ENCODE measurements at regions not wholly inside any gene's neighbourhood (a gene's known extent, or its start where the extent isn't known, plus 50 kb on each side); places are given as distances from the start of the nearest gene placed in this dataset.

DNA sequence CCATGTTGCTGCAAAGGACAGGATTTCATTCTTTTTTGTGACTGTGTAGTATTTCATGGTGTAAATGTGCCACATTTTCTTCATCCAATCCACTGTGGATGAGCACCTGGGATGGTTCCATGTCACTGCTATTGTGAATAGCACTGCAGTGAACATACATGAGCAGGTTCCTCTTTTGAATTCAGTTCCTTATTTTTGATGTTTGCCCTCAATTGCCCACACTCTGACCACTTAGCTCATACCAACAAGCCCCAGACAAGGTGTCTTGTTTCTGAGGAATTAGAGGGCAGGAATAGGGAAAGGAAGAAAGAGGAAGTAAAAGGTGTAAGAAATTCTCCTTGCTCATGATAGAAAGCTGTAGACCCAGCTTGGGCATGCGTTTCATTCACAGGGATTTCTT lies 244.2 kb upstream of the ZNF507 start:
- peaks cover 13% of the 10 kb centered on the region for H3K27me3 Mint-ChIP-seq
- DNase-seq = no peak
- H3K27ac Mint-ChIP-seq = no peak overlapping the region
- H3K36me3 Mint-ChIP-seq = no peaks in the 10 kb centered on the region
- no peaks in the 10 kb centered on the region for H3K4me1 Mint-ChIP-seq
- no peak overlapping the region for H3K4me3 Mint-ChIP-seq
- CTCF ChIA-PET = no interaction called here
- H3K9me3 Mint-ChIP-seq = peaks cover 7% of the 10 kb centered on the region

DNA sequence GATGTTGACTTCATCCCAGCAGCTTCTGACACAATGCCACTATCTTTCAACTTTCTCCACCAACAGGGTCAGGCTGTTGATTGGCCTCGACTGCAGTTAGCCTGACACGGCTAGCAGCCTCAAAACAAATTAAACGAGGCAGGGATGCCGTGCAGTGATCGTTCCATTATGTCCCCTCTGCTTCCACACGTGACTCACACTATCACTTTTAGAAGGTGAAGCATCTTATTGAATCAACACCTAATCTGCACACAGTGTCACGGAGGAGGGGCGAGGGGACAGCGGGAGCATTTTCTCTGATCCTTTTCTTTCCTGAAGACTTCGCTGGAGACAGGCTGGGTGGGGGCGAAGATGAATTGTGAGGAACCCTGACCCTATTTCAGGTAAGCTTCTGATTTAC lies 241.9 kb upstream of the ZNF507 start:
- CTCF ChIA-PET = no interaction called here
- Mint-ChIP-seq H3K9me3 (peaks cover 7% of the 10 kb centered on the region), H3K4me1 (no peaks in the 10 kb centered on the region), H3K36me3 (no peaks in the 10 kb centered on the region), H3K27me3 (peaks cover 13% of the 10 kb centered on the region), H3K4me3 (no peak overlapping the region), H3K27ac (no peak overlapping the region)
- DNase-seq = no peak

- H3K27ac Mint-ChIP-seq = no peak overlapping the region
- H3K4me1 Mint-ChIP-seq = no peaks in the 10 kb centered on the region
- peaks cover 7% of the 10 kb centered on the region for H3K9me3 Mint-ChIP-seq
- H3K27me3 Mint-ChIP-seq = peaks cover 13% of the 10 kb centered on the region
- CTCF ChIA-PET = no interaction called here
- H3K4me3 Mint-ChIP-seq = no peak overlapping the region
- H3K36me3 Mint-ChIP-seq = no peaks in the 10 kb centered on the region
- no peak for DNase-seq
These were observed 241.1 kb upstream of the ZNF507 start for GRCh38 chr19:32104153-32104849.

DNA sequence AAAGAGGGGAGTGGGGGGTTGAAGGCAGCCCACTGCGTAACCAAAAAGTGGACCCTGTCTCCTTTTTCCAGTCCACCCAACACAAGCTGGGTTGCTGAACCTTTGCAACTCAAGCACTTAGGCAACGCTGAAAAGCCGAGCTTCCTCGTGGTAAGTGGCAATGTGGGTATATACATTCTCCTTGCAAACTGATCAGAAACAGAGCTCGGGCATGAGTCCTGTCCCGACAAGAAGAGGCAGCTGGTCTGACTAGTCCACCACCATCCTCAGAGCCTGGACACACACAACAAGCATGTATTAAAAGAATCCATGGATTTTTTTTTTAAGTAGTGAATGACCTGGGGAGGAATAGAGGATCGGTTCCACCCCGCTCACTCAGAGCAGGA lies 240.6 kb upstream of the ZNF507 start:
- peaks cover 7% of the 10 kb centered on the region for H3K9me3 Mint-ChIP-seq
- CTCF ChIA-PET = no interaction called here

DNA sequence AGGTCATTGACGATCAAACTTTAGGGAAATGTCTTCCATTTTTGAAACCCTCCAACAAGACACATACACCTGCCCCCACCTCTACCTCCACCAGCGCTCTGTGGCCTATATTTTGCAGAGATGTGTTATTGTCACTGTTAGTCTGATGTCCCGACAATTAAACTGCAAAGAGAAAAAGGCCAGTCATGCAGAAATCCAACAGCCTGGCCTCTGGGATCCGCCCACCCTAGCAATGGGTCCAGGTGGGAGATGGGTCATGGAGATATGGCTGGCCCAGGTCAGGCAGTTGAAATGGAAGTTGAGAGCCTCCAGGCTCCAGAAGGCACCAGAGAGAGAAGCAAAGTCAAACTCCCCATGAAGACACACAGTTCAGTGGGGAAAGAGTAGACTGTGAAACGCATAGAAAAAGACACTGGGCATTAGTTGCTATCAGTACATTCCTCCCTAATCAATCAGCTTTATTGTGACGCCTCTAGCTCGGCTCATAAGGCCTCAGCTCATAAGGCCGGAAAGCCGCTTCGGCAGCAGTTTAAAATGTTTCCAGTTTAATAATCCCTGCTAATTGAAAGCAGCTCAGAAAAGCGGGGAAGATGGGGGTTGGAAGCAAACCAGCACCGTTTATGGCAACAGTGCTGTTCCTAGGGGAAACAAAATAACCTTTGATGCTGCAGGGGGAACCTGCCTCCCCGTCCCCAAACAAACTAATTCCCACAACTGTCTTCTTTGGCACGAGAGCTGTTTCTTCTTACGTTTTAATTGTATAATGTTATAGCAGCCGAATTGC lies 239.7 kb upstream of the ZNF507 start:
- Mint-ChIP-seq H3K27me3 (peaks cover 13% of the 10 kb centered on the region), H3K27ac (no peak overlapping the region), H3K4me3 (no peak overlapping the region), H3K4me1 (no peaks in the 10 kb centered on the region), H3K36me3 (no peaks in the 10 kb centered on the region), H3K9me3 (peaks cover 4% of the 10 kb centered on the region)
- DNase-seq = no peak
- CTCF ChIA-PET = no interaction called here

More for the DNA sequence above, 240.6 kb upstream of the ZNF507 start:
- H3K4me1 Mint-ChIP-seq = no peaks in the 10 kb centered on the region
- no peak overlapping the region for H3K27ac Mint-ChIP-seq
- no peaks in the 10 kb centered on the region for H3K36me3 Mint-ChIP-seq
- no peak for DNase-seq
- no peak overlapping the region for H3K4me3 Mint-ChIP-seq
- peaks cover 13% of the 10 kb centered on the region for H3K27me3 Mint-ChIP-seq

DNA sequence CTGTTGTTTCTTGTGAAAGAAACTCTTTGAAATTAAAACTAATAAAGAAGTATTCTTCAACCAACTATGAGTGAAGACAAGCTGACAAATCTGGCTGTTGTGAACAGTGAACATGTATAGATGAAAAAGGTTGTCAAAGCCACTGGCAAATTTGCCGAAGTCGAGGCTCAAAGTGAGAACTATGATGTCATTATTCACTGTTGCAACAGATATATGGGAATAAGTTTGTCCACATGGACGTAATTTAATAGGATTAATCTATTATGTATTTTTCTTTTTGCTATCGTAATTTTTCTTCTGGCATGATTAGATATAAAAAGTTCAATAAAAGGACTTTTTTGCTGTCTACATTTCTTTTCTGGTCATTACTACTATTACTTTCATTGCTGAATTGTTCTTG lies 223.2 kb upstream of the ZNF507 start:
- no peaks in the 10 kb centered on the region for H3K27me3 Mint-ChIP-seq
- no peaks in the 10 kb centered on the region for H3K36me3 Mint-ChIP-seq
- H3K4me3 Mint-ChIP-seq = no peak overlapping the region
- CTCF ChIA-PET = no interaction called here
- peaks cover 3% of the 10 kb centered on the region for H3K9me3 Mint-ChIP-seq
- H3K4me1 Mint-ChIP-seq = no peaks in the 10 kb centered on the region
- H3K27ac Mint-ChIP-seq = no peak overlapping the region
- DNase-seq = no peak

DNA sequence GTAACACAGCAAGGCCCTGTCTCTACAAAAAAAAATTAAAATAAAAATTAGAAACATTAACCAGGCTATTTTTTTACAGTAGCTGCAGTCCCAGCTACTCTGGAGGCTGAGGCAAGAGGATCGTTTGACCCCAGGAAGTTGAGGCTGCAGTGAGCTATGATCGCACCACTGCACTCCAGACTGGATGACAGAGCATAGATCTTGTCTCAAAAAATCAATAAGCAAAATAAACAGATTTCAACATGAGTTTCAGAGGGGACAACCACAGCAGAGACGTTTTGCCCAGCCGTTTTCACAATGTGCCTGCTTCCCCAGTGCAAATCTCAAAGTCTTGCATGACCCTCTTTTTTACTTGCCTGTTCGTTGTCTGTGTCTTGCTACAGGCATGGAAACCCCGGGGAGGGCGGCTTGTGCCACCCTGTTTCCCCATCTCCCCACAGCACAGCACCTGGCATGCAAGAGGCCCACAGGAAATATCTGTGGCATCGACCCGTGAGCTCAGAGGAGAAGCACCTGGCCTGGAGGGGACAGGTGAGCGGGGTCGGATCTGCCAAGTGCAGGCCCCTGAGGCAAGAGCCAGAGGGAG lies 222.0 kb upstream of the ZNF507 start:
- Mint-ChIP-seq H3K36me3 (no peaks in the 10 kb centered on the region), H3K4me3 (no peak overlapping the region), H3K27me3 (no peaks in the 10 kb centered on the region), H3K27ac (no peak overlapping the region), H3K4me1 (no peaks in the 10 kb centered on the region), H3K9me3 (peaks cover 3% of the 10 kb centered on the region)
- DNase-seq = no peak
- CTCF ChIA-PET = no interaction called here

- no peaks in the 10 kb centered on the region for H3K27me3 Mint-ChIP-seq
- no peak for DNase-seq
- CTCF ChIA-PET = no interaction called here
- no peaks in the 10 kb centered on the region for H3K4me1 Mint-ChIP-seq
- no peak overlapping the region for H3K4me3 Mint-ChIP-seq
- no peaks in the 10 kb centered on the region for H3K36me3 Mint-ChIP-seq
- H3K27ac Mint-ChIP-seq = no peak overlapping the region
- peaks cover 3% of the 10 kb centered on the region for H3K9me3 Mint-ChIP-seq
These were observed 220.8 kb upstream of the ZNF507 start for GRCh38 chr19:32124585-32124984.

DNA sequence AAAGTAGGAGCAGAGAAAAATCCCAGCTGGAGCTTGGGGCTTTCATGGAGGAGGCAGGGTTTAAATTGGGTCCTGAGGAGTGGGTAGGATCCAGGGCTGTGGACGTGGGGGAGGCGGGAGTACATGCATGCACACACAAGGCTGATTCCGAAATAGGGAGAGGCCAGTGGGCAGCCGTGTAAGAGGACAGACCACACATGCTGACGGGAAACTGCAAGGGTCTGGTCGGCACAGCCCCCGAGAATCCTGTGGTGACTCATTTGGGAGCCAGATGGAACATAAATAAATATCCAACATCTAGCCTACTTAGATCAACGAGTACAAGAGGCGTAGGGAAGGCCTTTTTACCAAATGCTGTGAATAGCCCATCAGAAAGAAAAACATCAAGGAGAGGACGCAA lies 216.3 kb upstream of the ZNF507 start:
- no peaks in the 10 kb centered on the region for H3K27me3 Mint-ChIP-seq
- no peaks in the 10 kb centered on the region for H3K4me1 Mint-ChIP-seq
- H3K9me3 Mint-ChIP-seq = no peaks in the 10 kb centered on the region
- no peak for DNase-seq
- no peaks in the 10 kb centered on the region for H3K36me3 Mint-ChIP-seq
- no peak overlapping the region for H3K27ac Mint-ChIP-seq
- no peak overlapping the region for H3K4me3 Mint-ChIP-seq
- CTCF ChIA-PET = no interaction called here

GRCh38 chr19:32130332-32130731 lies 215.1 kb upstream of the ZNF507 start:
- no peak overlapping the region for H3K27ac Mint-ChIP-seq
- no peaks in the 10 kb centered on the region for H3K9me3 Mint-ChIP-seq
- no peak for DNase-seq
- no peaks in the 10 kb centered on the region for H3K36me3 Mint-ChIP-seq
- H3K4me3 Mint-ChIP-seq = no peak overlapping the region
- CTCF ChIA-PET = no interaction called here
- no peaks in the 10 kb centered on the region for H3K27me3 Mint-ChIP-seq
- H3K4me1 Mint-ChIP-seq = no peaks in the 10 kb centered on the region

DNA sequence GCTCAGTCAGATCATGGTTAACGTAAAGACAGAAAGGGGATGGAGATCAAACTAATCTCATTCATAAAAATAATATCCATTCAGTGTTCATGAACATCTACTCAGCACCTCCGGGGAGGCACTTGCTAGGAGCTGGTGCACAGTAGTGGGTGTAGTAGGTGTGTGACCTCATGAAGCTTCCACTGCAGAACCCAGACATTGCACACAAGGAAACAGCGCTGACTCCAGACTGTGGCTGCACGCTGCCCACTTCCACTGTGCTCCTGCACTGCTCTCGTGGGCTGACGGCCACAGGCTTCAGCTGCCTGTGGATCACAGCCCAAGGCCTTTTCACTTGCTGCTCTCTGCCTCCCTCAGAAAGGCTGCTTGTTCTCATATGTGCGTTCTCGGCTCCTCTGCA lies 214.4 kb upstream of the ZNF507 start:
- DNase-seq = no peak
- CTCF ChIA-PET = no interaction called here
- Mint-ChIP-seq H3K27me3 (no peaks in the 10 kb centered on the region), H3K36me3 (no peaks in the 10 kb centered on the region), H3K27ac (no peak overlapping the region), H3K4me3 (no peak overlapping the region), H3K4me1 (no peaks in the 10 kb centered on the region), H3K9me3 (no peaks in the 10 kb centered on the region)

GRCh38 chr19:32138416-32138815 lies 207.0 kb upstream of the ZNF507 start:
- Mint-ChIP-seq H3K27me3 (no peaks in the 10 kb centered on the region), H3K9me3 (no peaks in the 10 kb centered on the region), H3K27ac (no peak overlapping the region), H3K4me3 (no peak overlapping the region), H3K4me1 (no peaks in the 10 kb centered on the region), H3K36me3 (no peaks in the 10 kb centered on the region)
- no peak for DNase-seq
- CTCF ChIA-PET = no interaction called here

GRCh38 chr19:32141840-32142511 lies 203.4 kb upstream of the ZNF507 start:
- peaks cover 10% of the 10 kb centered on the region for H3K9me3 Mint-ChIP-seq

DNA sequence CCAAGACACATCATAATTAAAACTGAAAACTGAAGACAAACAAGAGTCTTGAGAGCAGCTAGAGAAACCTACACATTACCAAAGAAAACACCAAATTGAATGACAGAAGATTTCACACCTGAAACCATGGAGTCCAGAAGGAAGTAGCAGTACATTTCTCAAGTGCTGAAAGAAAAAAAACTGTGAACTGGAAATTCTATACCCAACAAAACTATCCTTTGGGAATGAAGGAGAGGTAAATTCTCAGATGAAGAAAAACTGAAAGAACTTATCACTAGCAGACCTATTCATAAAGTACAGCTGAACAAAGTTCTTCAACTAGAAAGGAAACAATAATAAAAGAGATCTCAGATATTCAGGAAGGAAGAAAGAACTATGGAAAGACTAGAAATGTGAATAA lies 198.7 kb upstream of the ZNF507 start:
- H3K9me3 Mint-ChIP-seq = peaks cover 13% of the 10 kb centered on the region
- no peak overlapping the region for H3K27ac Mint-ChIP-seq
- H3K36me3 Mint-ChIP-seq = no peaks in the 10 kb centered on the region
- no peaks in the 10 kb centered on the region for H3K27me3 Mint-ChIP-seq
- H3K4me3 Mint-ChIP-seq = no peak overlapping the region
- CTCF ChIA-PET = no interaction called here
- no peaks in the 10 kb centered on the region for H3K4me1 Mint-ChIP-seq
- DNase-seq = no peak

More at GRCh38 chr19:32141840-32142511, 203.4 kb upstream of the ZNF507 start:
- no peaks in the 10 kb centered on the region for H3K4me1 Mint-ChIP-seq
- no peaks in the 10 kb centered on the region for H3K36me3 Mint-ChIP-seq
- CTCF ChIA-PET = no interaction called here
- H3K27ac Mint-ChIP-seq = no peak overlapping the region
- no peak for DNase-seq
- H3K27me3 Mint-ChIP-seq = no peaks in the 10 kb centered on the region
- H3K4me3 Mint-ChIP-seq = no peak overlapping the region

GRCh38 chr19:32150605-32151004 lies 194.8 kb upstream of the ZNF507 start:
- CTCF ChIA-PET = no interaction called here
- H3K27me3 Mint-ChIP-seq = no peaks in the 10 kb centered on the region
- no peaks in the 10 kb centered on the region for H3K4me1 Mint-ChIP-seq
- no peak overlapping the region for H3K4me3 Mint-ChIP-seq
- H3K27ac Mint-ChIP-seq = no peak overlapping the region
- no peaks in the 10 kb centered on the region for H3K36me3 Mint-ChIP-seq
- no peak for DNase-seq
- H3K9me3 Mint-ChIP-seq = peaks cover 11% of the 10 kb centered on the region
